ENCODE measurements at regions not wholly inside any gene's neighbourhood (a gene's known extent, or its start where the extent isn't known, plus 50 kb on each side); places are given as distances from the start of the nearest gene placed in this dataset.

DNA sequence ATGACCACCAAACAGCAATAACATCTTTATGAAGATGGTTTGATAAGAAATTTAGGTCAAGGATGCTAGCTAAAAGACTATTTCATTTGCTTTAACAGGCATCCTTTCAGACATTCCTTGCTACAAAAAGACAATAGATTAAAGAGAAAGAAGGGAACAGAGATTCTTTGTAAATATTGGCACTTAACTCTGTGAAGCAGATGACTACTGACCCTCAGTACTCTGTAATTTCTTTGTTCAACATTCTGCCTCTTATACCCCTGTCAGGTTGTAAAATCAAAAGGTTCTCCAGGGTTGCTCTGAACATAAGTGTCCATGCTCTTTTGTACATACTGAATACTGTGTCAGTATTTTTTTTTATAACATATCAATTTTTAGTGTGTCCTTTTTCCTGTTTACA, 610.6 kb upstream of the GRAMD2B start:
- FAIRE-seq = no peak
- BruUV-seq (replicated peaks) = no TSS peak
- in situ Hi-C loops (cut with HindIII; ENCODE audit: extremely low pct_ligation_motif_present, low pct_unique_long_range_greater_than_20kb) = no loop called here
- no peak for ATAC-seq
- Histone ChIP-seq H3K4me3 (replicated peaks in 1 of 3; ENCODE audit: insufficient read depth in 1 of 3, low read depth in 2 of 3, low read length in 3 of 3) (no peak overlapping the region), H3K4me1 (ENCODE audit: insufficient read depth, low read length) (no peaks in the 10 kb centered on the region), H3K9ac (ENCODE audit: insufficient read depth, low read depth, low read length) (no peak overlapping the region), H3K27ac (ENCODE audit: extremely low read length, insufficient read depth, low read length) (no peak overlapping the region), H3K27me3 (ENCODE audit: control insufficient read depth in 1 of 2, insufficient read depth in 2 of 2, low read length in 2 of 2) (no peaks in the 10 kb centered on the region), H3K9me3 (ENCODE audit: low read length) (no peaks in the 10 kb centered on the region), H3K36me3 (replicated peaks in 1 of 2; ENCODE audit: control insufficient read depth in 1 of 2, insufficient read depth in 2 of 2, low read length in 2 of 2) (no peaks in the 10 kb centered on the region), H3K4me2 (ENCODE audit: low read depth, low read length) (no peak overlapping the region), H2AFZ (ENCODE audit: low read length) (no peak overlapping the region), H4K20me1 (ENCODE audit: insufficient read depth, low read length) (no peaks in the 10 kb centered on the region), H3K79me2 (ENCODE audit: insufficient read depth, low read length) (no peaks in the 10 kb centered on the region)
- CTCF ChIA-PET (ENCODE audit: low intra/inter-chr PET ratio, low total read pairs) = no interaction called here
- POLR2A ChIA-PET = no interaction called here
- intact Hi-C loops (cut with micrococcal nuclease; ENCODE audit: unreplicated experiment) = no loop called here
- DNase-seq (ENCODE audit: low spot score) = no peak
- TF ChIP-seq YEATS2 (CRISPR knock-in tag; IDR thresholded peaks at IDR 0.05; ENCODE audit: borderline replicate concordance) (no peak), SP4 (CRISPR knock-in tag; IDR thresholded peaks at IDR 0.05) (no peak), MIXL1 (CRISPR knock-in tag; IDR thresholded peaks at IDR 0.05) (no peak), RXRB (CRISPR knock-in tag; IDR thresholded peaks at IDR 0.05; ENCODE audit: borderline replicate concordance) (no peak), ZNF891 (CRISPR knock-in tag; IDR thresholded peaks at IDR 0.05) (no peak), EED (CRISPR knock-in tag; IDR thresholded peaks at IDR 0.05) (no peak), TEAD3 (CRISPR knock-in tag; optimal IDR thresholded peaks at IDR 0.05; ENCODE audit: borderline replicate concordance) (no peak), RBFOX2 (IDR thresholded peaks at IDR 0.05; ENCODE audit: low read depth, low read length) (no peak)
- TF ChIP-seq, protein P1, sequence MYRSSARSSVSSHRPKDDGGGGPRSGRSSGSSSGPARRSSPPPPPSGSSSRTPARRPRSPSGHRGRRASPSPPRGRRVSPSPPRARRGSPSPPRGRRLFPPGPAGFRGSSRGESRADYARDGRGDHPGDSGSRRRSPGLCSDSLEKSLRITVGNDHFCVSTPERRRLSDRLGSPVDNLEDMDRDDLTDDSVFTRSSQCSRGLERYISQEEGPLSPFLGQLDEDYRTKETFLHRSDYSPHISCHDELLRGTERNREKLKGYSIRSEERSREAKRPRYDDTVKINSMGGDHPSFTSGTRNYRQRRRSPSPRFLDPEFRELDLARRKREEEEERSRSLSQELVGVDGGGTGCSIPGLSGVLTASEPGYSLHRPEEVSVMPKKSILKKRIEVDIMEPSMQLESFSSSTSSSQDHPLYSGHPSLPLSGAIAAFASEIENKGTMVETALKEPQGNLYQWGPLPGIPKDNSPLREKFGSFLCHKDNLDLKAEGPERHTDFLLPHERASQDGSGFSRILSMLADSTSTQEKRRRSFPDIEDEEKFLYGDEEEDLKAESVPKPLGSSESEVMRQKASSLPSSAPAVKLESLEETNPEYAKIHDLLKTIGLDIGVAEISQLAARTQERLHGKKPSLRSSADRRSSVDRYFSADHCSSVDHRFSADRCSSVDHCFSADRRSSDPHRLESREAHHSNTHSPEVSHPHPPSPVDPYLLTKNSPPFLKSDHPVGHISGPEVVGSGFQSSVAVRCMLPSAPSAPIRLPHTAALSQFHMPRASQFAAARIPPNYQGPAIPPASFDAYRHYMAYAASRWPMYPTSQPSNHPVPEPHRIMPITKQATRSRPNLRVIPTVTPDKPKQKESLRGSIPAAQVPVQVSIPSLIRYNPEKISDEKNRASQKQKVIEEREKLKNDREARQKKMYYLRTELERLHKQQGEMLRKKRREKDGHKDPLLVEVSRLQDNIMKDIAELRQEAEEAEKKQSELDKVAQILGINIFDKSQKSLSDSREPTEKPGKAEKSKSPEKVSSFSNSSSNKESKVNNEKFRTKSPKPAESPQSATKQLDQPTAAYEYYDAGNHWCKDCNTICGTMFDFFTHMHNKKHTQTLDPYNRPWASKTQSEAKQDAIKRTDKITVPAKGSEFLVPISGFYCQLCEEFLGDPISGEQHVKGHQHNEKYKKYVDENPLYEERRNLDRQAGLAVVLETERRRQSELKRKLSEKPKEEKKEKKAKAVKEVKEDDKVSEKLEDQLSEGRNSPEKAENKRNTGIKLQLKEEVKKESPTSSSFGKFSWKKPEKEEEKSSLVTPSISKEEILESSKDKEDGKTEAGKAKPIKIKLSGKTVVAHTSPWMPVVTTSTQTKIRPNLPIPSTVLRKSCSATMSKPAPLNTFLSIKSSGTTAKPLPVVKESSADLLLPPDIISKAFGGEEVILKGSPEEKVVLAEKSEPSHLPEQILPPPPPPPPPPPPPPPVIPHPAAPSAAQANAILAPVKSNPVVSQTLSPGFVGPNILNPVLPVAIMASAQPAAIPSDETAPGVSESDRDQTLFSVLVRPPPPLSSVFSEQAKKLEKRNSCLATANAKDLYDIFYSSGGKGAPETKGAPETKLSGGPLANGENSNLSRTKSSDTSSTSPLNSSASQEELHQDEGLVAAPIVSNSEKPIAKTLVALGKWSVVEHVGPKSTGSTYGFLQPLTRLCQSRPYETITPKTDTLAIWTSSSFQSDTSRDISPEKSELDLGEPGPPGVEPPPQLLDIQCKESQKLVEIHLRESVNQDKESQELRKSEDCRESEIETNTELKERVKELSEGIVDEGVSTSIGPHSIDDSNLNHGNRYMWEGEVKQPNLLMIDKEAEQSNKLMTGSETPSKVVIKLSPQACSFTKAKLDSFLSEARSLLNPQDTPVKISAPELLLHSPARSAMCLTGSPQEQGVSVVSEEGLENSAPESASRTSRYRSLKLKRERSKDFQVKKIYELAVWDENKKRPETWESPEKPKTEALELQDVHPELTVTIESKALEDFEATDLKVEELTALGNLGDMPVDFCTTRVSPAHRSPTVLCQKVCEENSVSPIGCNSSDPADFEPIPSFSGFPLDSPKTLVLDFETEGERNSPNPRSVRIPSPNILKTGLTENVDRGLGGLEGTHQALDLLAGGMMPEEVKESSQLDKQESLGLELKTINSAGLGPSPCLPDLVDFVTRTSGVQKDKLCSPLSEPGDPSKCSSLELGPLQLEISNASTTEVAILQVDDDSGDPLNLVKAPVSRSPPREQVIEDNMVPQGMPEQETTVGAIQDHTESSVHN (CRISPR knock-in tag; IDR thresholded peaks at IDR 0.05) = no peak

Data from HepG2 (cell line).